ENCODE measurements at regions not wholly inside any gene's neighbourhood (a gene's known extent, or its start where the extent isn't known, plus 50 kb on each side); places are given as distances from the start of the nearest gene placed in this dataset.
A peak's percentile ranks its signal among the peaks of the same experiment; 100 is the strongest.

DNA sequence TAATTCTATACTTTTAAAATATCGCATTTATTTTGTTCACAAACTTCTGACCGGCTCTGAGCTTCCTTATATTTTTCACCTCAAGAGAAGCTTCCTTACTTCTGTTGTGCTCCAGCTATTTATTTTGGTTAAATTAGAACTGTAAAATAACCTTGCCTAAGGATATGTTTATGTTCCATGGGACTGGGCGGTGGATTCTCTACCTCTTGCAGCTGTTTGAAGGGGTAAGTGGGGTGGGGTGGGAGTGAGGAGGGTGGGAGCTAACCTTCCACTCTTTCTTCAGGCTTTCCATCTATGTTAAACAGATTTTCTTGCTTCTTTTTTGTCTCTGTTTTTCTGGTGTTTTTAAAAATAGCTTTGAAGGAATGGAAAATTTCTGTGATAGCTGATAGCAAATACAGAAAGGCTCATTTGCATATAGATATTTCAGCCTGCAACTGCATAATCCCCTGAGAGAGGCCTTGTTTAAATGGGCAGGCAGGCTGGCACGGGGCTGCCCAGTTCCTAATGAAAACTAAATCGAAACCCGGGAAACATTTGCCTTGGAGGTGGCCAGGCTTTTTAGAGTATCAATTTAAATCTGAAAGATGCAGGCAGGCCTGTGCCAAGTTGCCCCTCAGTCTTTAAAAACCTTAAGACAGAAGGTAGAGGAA is 122.1 kb upstream of the DMAC1 start:
- no peak overlapping the region for H3K9ac ChIP-seq (ENCODE audit: insufficient read depth, low read length)
- H3K4me2 ChIP-seq (ENCODE audit: extremely low read depth, insufficient read depth, low read length): no peak overlapping the region
- no peak overlapping the region for H3K27ac ChIP-seq (ENCODE audit: insufficient read depth, low read length)
- H3K9me3 ChIP-seq (ENCODE audit: control insufficient read depth, insufficient read depth, low read depth, low read length): no peaks in the 10 kb centered on the region
- H3K4me1 ChIP-seq (ENCODE audit: control insufficient read depth, extremely low read depth, insufficient read depth, low read length): no peaks in the 10 kb centered on the region
- no peak overlapping the region for H2AFZ ChIP-seq (ENCODE audit: low read length)
- DNase-seq (ENCODE audit: low read depth in 2 of 2): no peak
- no peaks in the 10 kb centered on the region for H3K36me3 ChIP-seq (ENCODE audit: control insufficient read depth, insufficient read depth, low read length)
- no peaks in the 10 kb centered on the region for H3K27me3 ChIP-seq (ENCODE audit: control insufficient read depth, insufficient read depth, low read length)
- H3K79me2 ChIP-seq (ENCODE audit: control insufficient read depth, insufficient read depth, low read length): no peaks in the 10 kb centered on the region
- H3K4me3 ChIP-seq (replicated peaks in 1 of 4; ENCODE audit: control extremely low read depth in 1 of 4, insufficient read depth in 1 of 4, low read depth in 3 of 4, low read length in 4 of 4): no peak overlapping the region
- H4K20me1 ChIP-seq (ENCODE audit: control insufficient read depth, extremely low read depth, insufficient read depth, low read length): no peaks in the 10 kb centered on the region
- no peak for TF ChIP-seq EZH2 (IDR thresholded peaks at IDR 0.05; ENCODE audit: low read length, missing control alignments)
- TF ChIP-seq, protein P1, sequence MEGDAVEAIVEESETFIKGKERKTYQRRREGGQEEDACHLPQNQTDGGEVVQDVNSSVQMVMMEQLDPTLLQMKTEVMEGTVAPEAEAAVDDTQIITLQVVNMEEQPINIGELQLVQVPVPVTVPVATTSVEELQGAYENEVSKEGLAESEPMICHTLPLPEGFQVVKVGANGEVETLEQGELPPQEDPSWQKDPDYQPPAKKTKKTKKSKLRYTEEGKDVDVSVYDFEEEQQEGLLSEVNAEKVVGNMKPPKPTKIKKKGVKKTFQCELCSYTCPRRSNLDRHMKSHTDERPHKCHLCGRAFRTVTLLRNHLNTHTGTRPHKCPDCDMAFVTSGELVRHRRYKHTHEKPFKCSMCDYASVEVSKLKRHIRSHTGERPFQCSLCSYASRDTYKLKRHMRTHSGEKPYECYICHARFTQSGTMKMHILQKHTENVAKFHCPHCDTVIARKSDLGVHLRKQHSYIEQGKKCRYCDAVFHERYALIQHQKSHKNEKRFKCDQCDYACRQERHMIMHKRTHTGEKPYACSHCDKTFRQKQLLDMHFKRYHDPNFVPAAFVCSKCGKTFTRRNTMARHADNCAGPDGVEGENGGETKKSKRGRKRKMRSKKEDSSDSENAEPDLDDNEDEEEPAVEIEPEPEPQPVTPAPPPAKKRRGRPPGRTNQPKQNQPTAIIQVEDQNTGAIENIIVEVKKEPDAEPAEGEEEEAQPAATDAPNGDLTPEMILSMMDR (conservative IDR thresholded peaks at IDR 0.05 in 1 of 2, IDR thresholded peaks at IDR 0.05 in 1 of 2; ENCODE audit: low read depth in 1 of 2, low read length in 2 of 2): no peak

DNA sequence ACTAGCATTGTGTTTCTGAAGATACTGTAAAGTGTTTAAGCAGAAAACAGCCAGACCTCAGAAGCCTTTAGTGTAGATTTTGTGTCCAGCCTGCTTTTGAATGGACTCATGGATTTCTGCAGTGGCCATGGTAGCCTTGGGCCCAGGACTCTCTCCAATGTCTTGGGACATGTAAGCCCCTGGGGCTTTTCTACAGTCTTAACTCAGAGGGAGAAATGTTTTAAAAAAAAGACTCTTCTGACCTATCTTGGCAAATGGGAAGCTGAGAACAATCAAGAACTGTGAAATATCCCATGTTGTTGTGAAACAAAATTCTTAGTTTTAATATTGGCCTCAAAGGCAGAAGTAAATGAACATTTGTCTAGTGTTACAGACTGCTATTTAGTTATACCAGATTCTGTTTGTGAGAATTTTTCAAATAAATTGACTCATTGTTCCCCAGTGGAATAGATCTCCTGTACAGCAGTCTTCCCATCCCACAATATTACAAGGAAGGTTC is 112.5 kb upstream of the DMAC1 start:
- H3K27me3 ChIP-seq (ENCODE audit: control insufficient read depth, insufficient read depth, low read length): no peaks in the 10 kb centered on the region
- no peak overlapping the region for H3K4me2 ChIP-seq (ENCODE audit: extremely low read depth, insufficient read depth, low read length)
- H3K79me2 ChIP-seq (ENCODE audit: control insufficient read depth, insufficient read depth, low read length): no peaks in the 10 kb centered on the region
- H3K4me1 ChIP-seq (ENCODE audit: control insufficient read depth, extremely low read depth, insufficient read depth, low read length): no peaks in the 10 kb centered on the region
- H3K9me3 ChIP-seq (ENCODE audit: control insufficient read depth, insufficient read depth, low read depth, low read length): no peaks in the 10 kb centered on the region
- H3K27ac ChIP-seq (ENCODE audit: insufficient read depth, low read length): no peak overlapping the region
- no peak overlapping the region for H3K9ac ChIP-seq (ENCODE audit: insufficient read depth, low read length)
- H3K36me3 ChIP-seq (ENCODE audit: control insufficient read depth, insufficient read depth, low read length): no peaks in the 10 kb centered on the region
- H3K4me3 ChIP-seq (replicated peaks in 1 of 4; ENCODE audit: control extremely low read depth in 1 of 4, insufficient read depth in 1 of 4, low read depth in 3 of 4, low read length in 4 of 4): no peak overlapping the region
- TF ChIP-seq EZH2 (IDR thresholded peaks at IDR 0.05; ENCODE audit: low read length, missing control alignments): no peak
- TF ChIP-seq, protein P1 (conservative IDR thresholded peaks at IDR 0.05 in 1 of 2, IDR thresholded peaks at IDR 0.05 in 1 of 2; ENCODE audit: low read depth in 1 of 2, low read length in 2 of 2): no peak
- no peaks in the 10 kb centered on the region for H4K20me1 ChIP-seq (ENCODE audit: control insufficient read depth, extremely low read depth, insufficient read depth, low read length)
- no peak overlapping the region for H2AFZ ChIP-seq (ENCODE audit: low read length)
- no peak for DNase-seq (ENCODE audit: low read depth in 2 of 2)

DNA sequence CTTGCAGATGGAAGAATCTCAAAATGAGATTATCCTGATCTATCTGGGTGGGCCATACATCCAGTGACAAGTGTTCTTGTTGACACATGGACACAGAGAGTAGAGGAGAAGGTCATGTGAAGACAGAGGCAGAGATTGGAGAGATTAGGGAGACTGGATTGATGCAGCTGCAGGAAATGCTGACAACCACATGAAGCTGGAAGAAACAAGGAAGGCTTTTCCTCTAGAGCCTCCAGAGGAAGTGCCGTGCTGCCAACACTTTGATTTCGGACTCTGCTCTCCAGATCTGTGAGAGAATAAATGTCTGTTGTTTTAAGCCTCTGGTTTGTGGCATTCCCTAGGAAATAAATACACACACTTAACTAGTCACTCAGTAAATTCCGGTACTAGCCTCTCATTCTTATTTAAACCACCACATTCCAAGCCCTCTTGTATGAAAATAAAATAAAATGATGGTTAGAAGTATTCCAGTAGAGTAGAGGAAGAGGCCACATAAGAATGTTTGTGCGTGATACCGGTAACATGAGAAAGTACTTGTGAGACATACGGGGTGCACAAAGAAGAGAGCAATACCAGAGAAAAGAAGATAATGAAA is 110.9 kb upstream of the DMAC1 start:
- H3K36me3 ChIP-seq (ENCODE audit: control insufficient read depth, insufficient read depth, low read length): no peaks in the 10 kb centered on the region
- no peak overlapping the region for H3K4me2 ChIP-seq (ENCODE audit: extremely low read depth, insufficient read depth, low read length)
- no peaks in the 10 kb centered on the region for H3K4me1 ChIP-seq (ENCODE audit: control insufficient read depth, extremely low read depth, insufficient read depth, low read length)
- no peaks in the 10 kb centered on the region for H3K79me2 ChIP-seq (ENCODE audit: control insufficient read depth, insufficient read depth, low read length)
- H3K9me3 ChIP-seq (ENCODE audit: control insufficient read depth, insufficient read depth, low read depth, low read length): no peaks in the 10 kb centered on the region
- H3K27ac ChIP-seq (ENCODE audit: insufficient read depth, low read length): no peak overlapping the region
- TF ChIP-seq EZH2 (IDR thresholded peaks at IDR 0.05; ENCODE audit: low read length, missing control alignments): no peak
- TF ChIP-seq, protein P1 (conservative IDR thresholded peaks at IDR 0.05 in 1 of 2, IDR thresholded peaks at IDR 0.05 in 1 of 2; ENCODE audit: low read depth in 1 of 2, low read length in 2 of 2): no peak
- H3K27me3 ChIP-seq (ENCODE audit: control insufficient read depth, insufficient read depth, low read length): no peaks in the 10 kb centered on the region
- no peaks in the 10 kb centered on the region for H4K20me1 ChIP-seq (ENCODE audit: control insufficient read depth, extremely low read depth, insufficient read depth, low read length)
- DNase-seq (ENCODE audit: low read depth in 2 of 2): peak in 1 of 2 donors; percentile 42
- no peak overlapping the region for H3K4me3 ChIP-seq (replicated peaks in 1 of 4; ENCODE audit: control extremely low read depth in 1 of 4, insufficient read depth in 1 of 4, low read depth in 3 of 4, low read length in 4 of 4)
- no peak overlapping the region for H3K9ac ChIP-seq (ENCODE audit: insufficient read depth, low read length)
- H2AFZ ChIP-seq (ENCODE audit: low read length): no peak overlapping the region
